ENCODE measurements at regions not wholly inside any gene's neighbourhood (a gene's known extent, or its start where the extent isn't known, plus 50 kb on each side); places are given as distances from the start of the nearest gene placed in this dataset.

GRCh38 chr6:44663860-44664634 lies 276.5 kb downstream of the CDC5L start:
- TF ChIP-seq, protein P1, sequence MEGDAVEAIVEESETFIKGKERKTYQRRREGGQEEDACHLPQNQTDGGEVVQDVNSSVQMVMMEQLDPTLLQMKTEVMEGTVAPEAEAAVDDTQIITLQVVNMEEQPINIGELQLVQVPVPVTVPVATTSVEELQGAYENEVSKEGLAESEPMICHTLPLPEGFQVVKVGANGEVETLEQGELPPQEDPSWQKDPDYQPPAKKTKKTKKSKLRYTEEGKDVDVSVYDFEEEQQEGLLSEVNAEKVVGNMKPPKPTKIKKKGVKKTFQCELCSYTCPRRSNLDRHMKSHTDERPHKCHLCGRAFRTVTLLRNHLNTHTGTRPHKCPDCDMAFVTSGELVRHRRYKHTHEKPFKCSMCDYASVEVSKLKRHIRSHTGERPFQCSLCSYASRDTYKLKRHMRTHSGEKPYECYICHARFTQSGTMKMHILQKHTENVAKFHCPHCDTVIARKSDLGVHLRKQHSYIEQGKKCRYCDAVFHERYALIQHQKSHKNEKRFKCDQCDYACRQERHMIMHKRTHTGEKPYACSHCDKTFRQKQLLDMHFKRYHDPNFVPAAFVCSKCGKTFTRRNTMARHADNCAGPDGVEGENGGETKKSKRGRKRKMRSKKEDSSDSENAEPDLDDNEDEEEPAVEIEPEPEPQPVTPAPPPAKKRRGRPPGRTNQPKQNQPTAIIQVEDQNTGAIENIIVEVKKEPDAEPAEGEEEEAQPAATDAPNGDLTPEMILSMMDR (IDR thresholded peaks at IDR 0.05; ENCODE audit: low read depth, low read length) = no peak
- TF ChIP-seq POLR2A (IDR thresholded peaks at IDR 0.05; ENCODE audit: extremely low read depth, insufficient read length) = no peak
- TF ChIP-seq, protein P2, sequence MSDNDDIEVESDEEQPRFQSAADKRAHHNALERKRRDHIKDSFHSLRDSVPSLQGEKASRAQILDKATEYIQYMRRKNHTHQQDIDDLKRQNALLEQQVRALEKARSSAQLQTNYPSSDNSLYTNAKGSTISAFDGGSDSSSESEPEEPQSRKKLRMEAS (IDR thresholded peaks at IDR 0.05; ENCODE audit: low read depth, low read length) = no peak
- TF ChIP-seq MYC (IDR thresholded peaks at IDR 0.05; ENCODE audit: low read depth, low read length) = no peak
